GM12878 (cell line): ENCODE measurements at regions not wholly inside any gene's neighbourhood (a gene's known extent, or its start where the extent isn't known, plus 50 kb on each side); places are given as distances from the start of the nearest gene placed in this dataset.

ENCODE experiments used
- BMI1 ChIP-seq: fragments of 450-650 bp; IDR thresholded peaks from 2 replicates; pipeline ENCODE4 v1.6.1; 2016; ENCODE audit warnings: mild to moderate bottlenecking, moderate library complexity, borderline replicate concordance
- CBX5 ChIP-seq: sonication (generic); IDR thresholded peaks from 2 replicates; pipeline ENCODE4 v1.6.1; 2016; ENCODE audit warnings: low read depth, moderate library complexity, mild to moderate bottlenecking, inconsistent platforms
- CEBPB ChIP-seq, 2 experiments: fragments of 150-350 bp in 1 of 2; IDR thresholded peaks; 2 replicates each; pipeline ENCODE4 v1.6.1; 2012 to 2014; ENCODE audit warnings: low read depth in 2 of 2, low read length in 2 of 2, borderline replicate concordance in 1 of 2, inconsistent platforms in 1 of 2
- EZH2 ChIP-seq: IDR thresholded peaks from 2 replicates; pipeline ENCODE4 v1.6.1; 2012; ENCODE audit warnings: low read depth, mild to moderate bottlenecking, control low read depth, inconsistent platforms, low read length, borderline replicate concordance; ENCODE audit not compliant: control insufficient read depth
- FOS ChIP-seq: IDR thresholded peaks from 3 replicates; pipeline ENCODE4 v1.6.1; 2011; ENCODE audit warnings: borderline replicate concordance; ENCODE audit not compliant: insufficient read length; ENCODE audit errors: extremely low read depth
- MAX ChIP-seq: IDR thresholded peaks from 2 replicates; pipeline ENCODE4 v1.6.1; 2012; ENCODE audit warnings: low read depth, low read length, improper control_type of control experiment
- MXI1 ChIP-seq: fragments of 150-350 bp; IDR thresholded peaks from 2 replicates; pipeline ENCODE4 v1.6.1; 2011; ENCODE audit warnings: low read depth, mild to moderate bottlenecking, inconsistent platforms, low read length, improper control_type of control experiment
- POLR2A ChIP-seq: IDR thresholded peaks from 2 replicates; pipeline ENCODE4 v1.6.1; 2011; ENCODE audit warnings: low read depth, mild to moderate bottlenecking, low read length
- SMC3 ChIP-seq: IDR thresholded peaks from 2 replicates; pipeline ENCODE4 v1.6.1; 2011; ENCODE audit warnings: low read length, improper control_type of control experiment, borderline replicate concordance
- ZZZ3 ChIP-seq: IDR thresholded peaks from 2 replicates; pipeline ENCODE4 v1.6.1; 2011; ENCODE audit warnings: low read depth; ENCODE audit not compliant: control insufficient read depth, insufficient read length
- TF ChIP-seq, protein P1 (sequence below): IDR thresholded peaks from 2 replicates; pipeline ENCODE4 v1.6.1; 2011; ENCODE audit warnings: low read depth, low read length, improper control_type of control experiment, borderline replicate concordance

- no peak for TF ChIP-seq ZZZ3
- TF ChIP-seq POLR2A, result no peak
- no peak for TF ChIP-seq EZH2
- no peak for TF ChIP-seq CEBPB (IDR thresholded peaks at IDR 0.05; ENCODE audit: borderline replicate concordance in 1 of 2, low read depth in 2 of 2, low read length in 2 of 2)
- no peak for TF ChIP-seq CBX5
- no peak for TF ChIP-seq SMC3
- TF ChIP-seq FOS, result no peak
- no peak for TF ChIP-seq MAX
- TF ChIP-seq MXI1, result no peak
- TF ChIP-seq BMI1, result no peak
- TF ChIP-seq, protein P1, sequence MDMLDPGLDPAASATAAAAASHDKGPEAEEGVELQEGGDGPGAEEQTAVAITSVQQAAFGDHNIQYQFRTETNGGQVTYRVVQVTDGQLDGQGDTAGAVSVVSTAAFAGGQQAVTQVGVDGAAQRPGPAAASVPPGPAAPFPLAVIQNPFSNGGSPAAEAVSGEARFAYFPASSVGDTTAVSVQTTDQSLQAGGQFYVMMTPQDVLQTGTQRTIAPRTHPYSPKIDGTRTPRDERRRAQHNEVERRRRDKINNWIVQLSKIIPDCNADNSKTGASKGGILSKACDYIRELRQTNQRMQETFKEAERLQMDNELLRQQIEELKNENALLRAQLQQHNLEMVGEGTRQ, result no peak
Observed at GRCh38 chr7:36777062-36777461, 52.8 kb upstream of the AOAH start.
